Neural progenitor cell (in vitro differentiated cells): ENCODE measurements at regions not wholly inside any gene's neighbourhood (a gene's known extent, or its start where the extent isn't known, plus 50 kb on each side); places are given as distances from the start of the nearest gene placed in this dataset.

ENCODE experiments used
- DNase-seq: peaks from one replicate; pipeline ENCODE4 v3.0.0-alpha.2; 2016; ENCODE audit warnings: low spot score
- H2AFZ ChIP-seq: fragments of 200-600 bp; sonication (generic); replicated peaks from 2 replicates; pipeline ENCODE4 v1.6.1; 2016; ENCODE audit warnings: antibody characterized with exemption
- H3F3A ChIP-seq: fragments of 200-600 bp; sonication (generic); 2 replicates; pipeline ENCODE4 v1.6.1; 2016; ENCODE audit warnings: antibody characterized with exemption, low read depth
- H3K27ac ChIP-seq: fragments of 200-600 bp; sonication (generic); 2 replicates; pipeline ENCODE4 v1.5.1; 2016; ENCODE audit warnings: mild to moderate bottlenecking
- H3K27me3 ChIP-seq: fragments of 200-600 bp; sonication (generic); 2 replicates; pipeline ENCODE4 v1.6.1; 2016; ENCODE audit warnings: mild to moderate bottlenecking, moderate library complexity
- H3K36me3 ChIP-seq: fragments of 200-600 bp; sonication (generic); 2 replicates; pipeline ENCODE4 v1.5.1; 2016
- H3K4me1 ChIP-seq: fragments of 200-600 bp; sonication (generic); 2 replicates; pipeline ENCODE4 v1.6.1; 2016; ENCODE audit warnings: mixed run types
- H3K4me2 ChIP-seq: fragments of 200-600 bp; sonication (generic); 2 replicates; pipeline ENCODE4 v1.6.1; 2016
- H3K4me3 ChIP-seq: fragments of 200-600 bp; sonication (generic); 2 replicates; pipeline ENCODE4 v1.5.1; 2016
- H3K79me2 ChIP-seq: fragments of 200-600 bp; sonication (generic); 2 replicates; pipeline ENCODE4 v1.6.1; 2016; ENCODE audit warnings: low read depth
- H3K9ac ChIP-seq: fragments of 200-600 bp; sonication (generic); 2 replicates; pipeline ENCODE4 v1.6.1; 2016
- H3K9me3 ChIP-seq: fragments of 200-600 bp; sonication (generic); 2 replicates; pipeline ENCODE4 v1.5.1; 2016; ENCODE audit warnings: low read depth
- H4K20me1 ChIP-seq: fragments of 200-600 bp; sonication (generic); 2 replicates; pipeline ENCODE4 v1.6.1; 2016; ENCODE audit warnings: low read depth
- H3K27ac Mint-ChIP-seq: 3 replicates; pipeline ENCODE4 v1.8.0; 2021; ENCODE audit warnings: mixed read lengths
- H3K27me3 Mint-ChIP-seq: 2 replicates; pipeline ENCODE4 v1.8.0; 2022; ENCODE audit warnings: low read depth, mild to moderate bottlenecking, inconsistent platforms, moderate library complexity, mixed read lengths; ENCODE audit not compliant: insufficient read depth
- H3K36me3 Mint-ChIP-seq: 3 replicates; pipeline ENCODE4 v1.8.0; 2021; ENCODE audit warnings: mixed read lengths
- H3K4me1 Mint-ChIP-seq: 3 replicates; pipeline ENCODE4 v1.8.0; 2021; ENCODE audit warnings: mixed read lengths
- H3K4me3 Mint-ChIP-seq: 3 replicates; pipeline ENCODE4 v1.8.0; 2021; ENCODE audit warnings: mild to moderate bottlenecking, moderate library complexity, mixed read lengths
- H3K9me3 Mint-ChIP-seq: 3 replicates; pipeline ENCODE4 v1.8.0; 2020; ENCODE audit warnings: mixed read lengths
- EZH2 ChIP-seq: fragments of 200-600 bp; sonication (generic); IDR thresholded peaks from 2 replicates; pipeline ENCODE4 v1.6.1; 2017; ENCODE audit warnings: antibody characterized with exemption, mild to moderate bottlenecking, moderate library complexity
- EZH2phosphoT487 ChIP-seq: fragments of 200-600 bp; sonication (generic); IDR thresholded peaks from 2 replicates; pipeline ENCODE4 v1.6.1; 2017; ENCODE audit warnings: antibody characterized with exemption
- TF ChIP-seq, protein P1 (sequence below): fragments of 200-600 bp; sonication (generic); IDR thresholded peaks from 2 replicates; pipeline ENCODE4 v1.5.1; 2017; ENCODE audit warnings: antibody characterized with exemption, mild to moderate bottlenecking

DNA sequence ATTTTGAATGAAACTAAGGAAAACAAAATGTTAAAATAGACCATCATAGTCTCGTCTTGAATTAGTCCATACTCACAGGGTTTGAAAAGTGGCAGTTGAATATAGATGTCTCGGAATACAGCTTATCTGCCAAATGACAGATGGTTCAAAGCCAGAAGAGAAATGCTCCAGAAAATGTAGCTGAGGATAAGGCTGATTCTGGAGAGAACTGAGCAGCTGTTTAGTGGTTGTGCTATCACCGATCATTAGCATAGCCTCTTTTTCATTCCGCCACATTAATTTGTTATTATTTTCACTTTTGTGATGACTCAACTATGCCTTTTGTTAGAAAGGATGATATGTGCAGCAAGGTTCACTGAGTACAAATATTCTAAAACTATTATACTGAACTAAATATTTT is 390.2 kb upstream of the MAN1A1 start:
- H3F3A ChIP-seq, result no peaks in the 10 kb centered on the region
- peaks cover 2% of the 10 kb centered on the region for H3K4me1 Mint-ChIP-seq
- H3K4me2 ChIP-seq, result no peak overlapping the region
- DNase-seq, result no peak
- H4K20me1 ChIP-seq, result no peaks in the 10 kb centered on the region
- H3K9me3 ChIP-seq, result no peaks in the 10 kb centered on the region
- TF ChIP-seq EZH2 (no peak), EZH2phosphoT487 (no peak)
- TF ChIP-seq, protein P1, sequence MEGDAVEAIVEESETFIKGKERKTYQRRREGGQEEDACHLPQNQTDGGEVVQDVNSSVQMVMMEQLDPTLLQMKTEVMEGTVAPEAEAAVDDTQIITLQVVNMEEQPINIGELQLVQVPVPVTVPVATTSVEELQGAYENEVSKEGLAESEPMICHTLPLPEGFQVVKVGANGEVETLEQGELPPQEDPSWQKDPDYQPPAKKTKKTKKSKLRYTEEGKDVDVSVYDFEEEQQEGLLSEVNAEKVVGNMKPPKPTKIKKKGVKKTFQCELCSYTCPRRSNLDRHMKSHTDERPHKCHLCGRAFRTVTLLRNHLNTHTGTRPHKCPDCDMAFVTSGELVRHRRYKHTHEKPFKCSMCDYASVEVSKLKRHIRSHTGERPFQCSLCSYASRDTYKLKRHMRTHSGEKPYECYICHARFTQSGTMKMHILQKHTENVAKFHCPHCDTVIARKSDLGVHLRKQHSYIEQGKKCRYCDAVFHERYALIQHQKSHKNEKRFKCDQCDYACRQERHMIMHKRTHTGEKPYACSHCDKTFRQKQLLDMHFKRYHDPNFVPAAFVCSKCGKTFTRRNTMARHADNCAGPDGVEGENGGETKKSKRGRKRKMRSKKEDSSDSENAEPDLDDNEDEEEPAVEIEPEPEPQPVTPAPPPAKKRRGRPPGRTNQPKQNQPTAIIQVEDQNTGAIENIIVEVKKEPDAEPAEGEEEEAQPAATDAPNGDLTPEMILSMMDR, result no peak
- H3K27me3 Mint-ChIP-seq, result no peaks in the 10 kb centered on the region
- H3K27ac Mint-ChIP-seq, result no peak overlapping the region
- H3K9me3 Mint-ChIP-seq, result no peaks in the 10 kb centered on the region
- no peaks in the 10 kb centered on the region for H3K36me3 ChIP-seq
- H3K4me3 ChIP-seq, result no peak overlapping the region
- no peaks in the 10 kb centered on the region for H3K4me1 ChIP-seq
- no peak overlapping the region for H3K9ac ChIP-seq
- no peaks in the 10 kb centered on the region for H3K36me3 Mint-ChIP-seq
- no peak overlapping the region for H3K27ac ChIP-seq
- H3K79me2 ChIP-seq, result no peaks in the 10 kb centered on the region
- H2AFZ ChIP-seq, result no peak overlapping the region
- H3K4me3 Mint-ChIP-seq, result no peak overlapping the region
- H3K27me3 ChIP-seq, result no peaks in the 10 kb centered on the region

DNA sequence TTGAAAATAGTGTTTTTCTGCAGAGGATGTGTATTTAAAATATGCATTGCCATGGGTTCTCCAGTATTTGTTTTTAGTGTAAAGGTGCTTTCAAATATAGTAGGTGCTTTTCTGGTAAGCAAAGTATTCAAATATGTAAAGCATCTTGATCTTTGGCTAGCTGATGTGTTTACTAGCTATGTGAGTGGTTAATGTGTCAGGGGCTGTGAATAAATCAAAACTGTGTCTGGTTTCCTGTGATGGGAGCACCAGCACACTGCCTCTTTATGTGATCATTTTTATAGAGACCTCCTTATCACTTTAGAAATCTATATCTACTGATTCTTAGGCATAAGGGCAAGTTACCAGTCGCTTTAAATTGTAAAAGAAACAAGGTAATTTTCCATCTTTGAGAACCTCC is 388.9 kb upstream of the MAN1A1 start:
- H3K36me3 ChIP-seq, result no peaks in the 10 kb centered on the region
- no peak overlapping the region for H3K27ac Mint-ChIP-seq
- H3K27me3 ChIP-seq, result no peaks in the 10 kb centered on the region
- no peaks in the 10 kb centered on the region for H3K9me3 ChIP-seq
- H3K4me3 ChIP-seq, result no peak overlapping the region
- TF ChIP-seq EZH2 (no peak), EZH2phosphoT487 (no peak)
- TF ChIP-seq, protein P1, result no peak
- no peak overlapping the region for H3K27ac ChIP-seq
- no peaks in the 10 kb centered on the region for H3K79me2 ChIP-seq
- no peaks in the 10 kb centered on the region for H3K36me3 Mint-ChIP-seq
- no peaks in the 10 kb centered on the region for H3F3A ChIP-seq
- H3K4me2 ChIP-seq, result no peak overlapping the region
- DNase-seq, result no peak
- H2AFZ ChIP-seq, result no peak overlapping the region
- H3K4me3 Mint-ChIP-seq, result no peak overlapping the region
- no peaks in the 10 kb centered on the region for H3K9me3 Mint-ChIP-seq
- H4K20me1 ChIP-seq, result no peaks in the 10 kb centered on the region
- H3K9ac ChIP-seq, result no peak overlapping the region
- no peaks in the 10 kb centered on the region for H3K4me1 ChIP-seq
- no peaks in the 10 kb centered on the region for H3K27me3 Mint-ChIP-seq
- peaks cover 2% of the 10 kb centered on the region for H3K4me1 Mint-ChIP-seq

DNA sequence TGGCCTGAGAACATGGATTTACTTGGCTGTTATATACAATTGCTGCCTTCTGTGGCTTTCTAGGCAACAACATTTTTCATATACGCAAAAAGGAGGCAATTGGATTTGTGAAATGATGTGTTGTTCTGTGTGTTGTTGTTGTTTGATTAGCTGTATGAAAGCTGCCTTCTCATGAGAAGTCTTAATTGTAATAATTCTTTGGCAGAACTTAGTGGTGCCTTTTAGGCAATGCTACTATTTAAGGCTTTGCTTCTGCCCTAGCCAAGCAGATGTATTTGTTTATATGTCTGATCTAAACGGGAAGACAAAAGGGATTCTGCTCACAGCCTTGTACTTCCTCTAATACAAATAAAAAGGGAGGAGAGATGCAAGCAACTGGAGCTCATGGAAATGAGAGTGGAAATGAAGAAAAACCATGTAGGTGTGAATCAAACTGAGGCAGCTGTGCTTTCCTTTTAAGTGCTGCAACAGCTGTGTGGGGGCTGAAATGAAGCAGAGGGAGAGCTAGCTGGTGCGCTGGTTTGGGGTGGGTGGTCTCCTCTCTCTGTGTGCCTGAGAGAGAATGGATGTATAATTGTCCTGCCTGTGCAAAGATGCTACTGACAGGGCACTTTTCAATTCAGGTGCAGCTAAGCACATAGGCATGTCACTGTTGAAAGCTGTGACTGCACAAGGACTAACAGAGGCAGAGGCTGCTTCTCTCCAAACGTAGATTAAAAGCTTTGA is 386.9 kb upstream of the MAN1A1 start:
- H3K27ac ChIP-seq, result no peak overlapping the region
- no peak overlapping the region for H3K9ac ChIP-seq
- TF ChIP-seq EZH2 (no peak), EZH2phosphoT487 (no peak)
- TF ChIP-seq, protein P1, result no peak
- no peak overlapping the region for H3K27ac Mint-ChIP-seq
- no peaks in the 10 kb centered on the region for H3K36me3 Mint-ChIP-seq
- H2AFZ ChIP-seq, result no peak overlapping the region
- H3K9me3 ChIP-seq, result no peaks in the 10 kb centered on the region
- H3K27me3 Mint-ChIP-seq, result no peaks in the 10 kb centered on the region
- peaks cover 2% of the 10 kb centered on the region for H3K4me1 Mint-ChIP-seq
- H4K20me1 ChIP-seq, result no peaks in the 10 kb centered on the region
- H3K4me1 ChIP-seq, result no peaks in the 10 kb centered on the region
- no peaks in the 10 kb centered on the region for H3K9me3 Mint-ChIP-seq
- H3K36me3 ChIP-seq, result no peaks in the 10 kb centered on the region
- H3K4me3 Mint-ChIP-seq, result no peak overlapping the region
- no peak overlapping the region for H3K4me2 ChIP-seq
- no peaks in the 10 kb centered on the region for H3F3A ChIP-seq
- no peaks in the 10 kb centered on the region for H3K79me2 ChIP-seq
- no peaks in the 10 kb centered on the region for H3K27me3 ChIP-seq
- H3K4me3 ChIP-seq, result no peak overlapping the region
- no peak for DNase-seq
